Fibroblast of the conjunctiva (primary cell): ENCODE measurements at regions not wholly inside any gene's neighbourhood (a gene's known extent, or its start where the extent isn't known, plus 50 kb on each side); places are given as distances from the start of the nearest gene placed in this dataset.
"Not testable (repeated sequence)": the region's sequence is repeated elsewhere in the genome, so short reads cannot be mapped to it uniquely, and the experiment has no call there.

Experiments
- DNase-seq: peaks from one replicate; pipeline ENCODE4 v3.0.0-alpha.2; 2010; ENCODE audit warnings: low read depth

GRCh38 chr12:83233987-83234386 is 547.3 kb downstream of the TMTC2 start:
- not testable (repeated sequence) for DNase-seq

- not testable (repeated sequence) for DNase-seq
Measured at GRCh38 chr12:83226960-83227359, 540.3 kb downstream of the TMTC2 start.

GRCh38 chr12:83225806-83226205 is 539.1 kb downstream of the TMTC2 start:
- DNase-seq = no peak

- DNase-seq = no peak
Measured at GRCh38 chr12:83224012-83224411, 537.3 kb downstream of the TMTC2 start.

GRCh38 chr12:83220774-83221173 is 534.1 kb downstream of the TMTC2 start:
- no peak for DNase-seq

GRCh38 chr12:83216230-83216629 is 529.5 kb downstream of the TMTC2 start:
- DNase-seq = no peak

GRCh38 chr12:83214185-83214584 is 527.5 kb downstream of the TMTC2 start:
- DNase-seq = no peak

- DNase-seq = no peak
Measured at GRCh38 chr12:83210933-83211332, 524.2 kb downstream of the TMTC2 start.

- no peak for DNase-seq
Measured at GRCh38 chr12:83199069-83199468, 512.4 kb downstream of the TMTC2 start.

GRCh38 chr12:83198291-83199015 is 511.7 kb downstream of the TMTC2 start:
- DNase-seq = no peak

GRCh38 chr12:83197483-83197914 is 510.8 kb downstream of the TMTC2 start:
- no peak for DNase-seq

- DNase-seq = no peak
Measured at GRCh38 chr12:83196694-83197350, 510.1 kb downstream of the TMTC2 start.

- DNase-seq = no peak
Measured at GRCh38 chr12:83190631-83191390, 504.1 kb downstream of the TMTC2 start.

- no peak for DNase-seq
Measured at GRCh38 chr12:83186419-83186818, 499.7 kb downstream of the TMTC2 start.

GRCh38 chr12:83185241-83185640 is 498.5 kb downstream of the TMTC2 start:
- DNase-seq = no peak
